HFFc6 (cell line): ENCODE measurements at regions not wholly inside any gene's neighbourhood (a gene's known extent, or its start where the extent isn't known, plus 50 kb on each side); places are given as distances from the start of the nearest gene placed in this dataset.

Experiments used
- DNase-seq: peaks from one replicate; pipeline ENCODE4 v3.0.0-alpha.2; 2018
- H3K27ac Mint-ChIP-seq: 2 replicates; pipeline ENCODE4 v1.8.0; 2020; ENCODE audit warnings: mild to moderate bottlenecking, mixed read lengths
- H3K27me3 Mint-ChIP-seq: 2 replicates; pipeline ENCODE4 v1.8.0; 2021; ENCODE audit warnings: mild to moderate bottlenecking, moderate library complexity, mixed read lengths; ENCODE audit not compliant: insufficient read depth
- H3K36me3 Mint-ChIP-seq: 2 replicates; pipeline ENCODE4 v1.8.0; 2021; ENCODE audit warnings: low read depth, mixed read lengths
- H3K4me1 Mint-ChIP-seq: 2 replicates; pipeline ENCODE4 v1.8.0; 2020; ENCODE audit warnings: low read depth, mixed read lengths
- H3K4me3 Mint-ChIP-seq: 2 replicates; pipeline ENCODE4 v1.8.0; 2020; ENCODE audit warnings: mild to moderate bottlenecking, moderate library complexity, mixed read lengths
- H3K9me3 Mint-ChIP-seq: 2 replicates; pipeline ENCODE4 v1.8.0; 2020; ENCODE audit warnings: mild to moderate bottlenecking, mixed read lengths
- TF ChIP-seq, protein P1 (sequence below): fragments of 200-600 bp; sonication (generic); IDR thresholded peaks from 2 replicates; pipeline ENCODE4 v1.5.0; 2021; ENCODE audit warnings: antibody characterized with exemption, mild to moderate bottlenecking

DNA sequence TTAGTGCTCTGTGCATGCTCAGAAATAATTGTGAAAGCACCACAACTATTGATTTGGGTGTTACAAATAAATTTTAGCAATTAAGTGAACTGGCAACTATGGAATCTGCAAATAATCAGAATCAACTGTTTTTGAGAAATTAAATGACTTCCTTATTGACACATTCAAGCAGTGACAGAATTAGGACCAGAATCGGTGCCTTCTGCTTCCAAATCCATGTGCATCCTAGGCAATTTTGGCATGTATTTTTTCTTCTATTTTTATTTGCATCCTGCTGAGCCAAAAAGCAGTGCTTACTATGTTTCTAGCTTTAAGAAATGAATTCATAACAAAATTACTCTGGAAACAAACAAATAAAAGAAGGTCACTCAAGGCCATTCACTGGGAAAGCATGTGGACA is 408.2 kb downstream of the GXYLT1 start:
- Mint-ChIP-seq H3K9me3 (peaks cover 32% of the 10 kb centered on the region), H3K36me3 (no peaks in the 10 kb centered on the region), H3K27ac (no peak overlapping the region), H3K27me3 (peaks cover 2% of the 10 kb centered on the region), H3K4me3 (no peak overlapping the region), H3K4me1 (no peaks in the 10 kb centered on the region)
- TF ChIP-seq, protein P1, sequence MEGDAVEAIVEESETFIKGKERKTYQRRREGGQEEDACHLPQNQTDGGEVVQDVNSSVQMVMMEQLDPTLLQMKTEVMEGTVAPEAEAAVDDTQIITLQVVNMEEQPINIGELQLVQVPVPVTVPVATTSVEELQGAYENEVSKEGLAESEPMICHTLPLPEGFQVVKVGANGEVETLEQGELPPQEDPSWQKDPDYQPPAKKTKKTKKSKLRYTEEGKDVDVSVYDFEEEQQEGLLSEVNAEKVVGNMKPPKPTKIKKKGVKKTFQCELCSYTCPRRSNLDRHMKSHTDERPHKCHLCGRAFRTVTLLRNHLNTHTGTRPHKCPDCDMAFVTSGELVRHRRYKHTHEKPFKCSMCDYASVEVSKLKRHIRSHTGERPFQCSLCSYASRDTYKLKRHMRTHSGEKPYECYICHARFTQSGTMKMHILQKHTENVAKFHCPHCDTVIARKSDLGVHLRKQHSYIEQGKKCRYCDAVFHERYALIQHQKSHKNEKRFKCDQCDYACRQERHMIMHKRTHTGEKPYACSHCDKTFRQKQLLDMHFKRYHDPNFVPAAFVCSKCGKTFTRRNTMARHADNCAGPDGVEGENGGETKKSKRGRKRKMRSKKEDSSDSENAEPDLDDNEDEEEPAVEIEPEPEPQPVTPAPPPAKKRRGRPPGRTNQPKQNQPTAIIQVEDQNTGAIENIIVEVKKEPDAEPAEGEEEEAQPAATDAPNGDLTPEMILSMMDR, result no peak
- DNase-seq, result no peak

DNA sequence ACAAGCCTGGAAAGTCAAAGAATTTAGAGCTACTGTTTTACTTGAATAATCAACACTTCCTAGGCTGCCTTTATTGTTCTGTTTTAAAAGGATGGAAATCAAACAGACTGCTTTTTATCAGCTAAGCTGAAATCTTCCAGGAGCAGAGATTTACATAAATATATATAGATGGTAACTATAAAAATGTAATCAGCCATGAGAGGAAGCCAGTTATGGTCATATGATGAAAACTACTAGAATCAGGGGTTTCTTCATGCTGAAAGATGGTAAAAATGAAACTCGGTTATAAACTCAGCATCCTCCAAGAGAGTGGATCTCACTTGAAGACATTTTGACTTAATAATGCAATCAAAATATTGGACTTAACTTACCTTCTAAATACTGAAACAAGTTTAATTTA is 413.0 kb downstream of the GXYLT1 start:
- no peaks in the 10 kb centered on the region for H3K4me1 Mint-ChIP-seq
- peaks cover 2% of the 10 kb centered on the region for H3K27me3 Mint-ChIP-seq
- H3K9me3 Mint-ChIP-seq, result peaks cover 40% of the 10 kb centered on the region
- TF ChIP-seq, protein P1, result no peak
- no peak for DNase-seq
- H3K4me3 Mint-ChIP-seq, result no peak overlapping the region
- H3K36me3 Mint-ChIP-seq, result no peaks in the 10 kb centered on the region
- H3K27ac Mint-ChIP-seq, result no peak overlapping the region

DNA sequence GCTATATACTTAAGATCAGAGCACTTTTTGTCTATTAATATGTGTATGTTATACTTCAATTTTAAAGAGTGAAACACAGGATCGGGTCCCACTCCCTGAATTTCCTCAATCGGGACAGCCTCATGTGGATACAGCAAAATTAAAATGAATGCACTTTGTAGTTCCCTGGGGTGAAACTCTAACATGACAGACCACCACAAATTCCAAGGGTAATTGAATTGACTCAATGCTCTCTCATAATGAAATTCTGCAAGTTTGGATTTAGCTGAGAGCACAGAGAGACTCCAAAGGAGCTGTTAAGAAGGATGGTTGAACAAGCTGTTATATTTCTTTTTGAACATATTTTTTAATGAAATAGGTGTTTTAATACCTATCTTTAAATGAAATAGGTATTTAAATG is 413.6 kb downstream of the GXYLT1 start:
- peaks cover 42% of the 10 kb centered on the region for H3K9me3 Mint-ChIP-seq

GRCh38 chr12:41724216-41724615 is 420.5 kb downstream of the GXYLT1 start:
- Mint-ChIP-seq H3K27me3 (no peaks in the 10 kb centered on the region), H3K4me3 (no peak overlapping the region), H3K9me3 (peaks cover 37% of the 10 kb centered on the region), H3K4me1 (no peaks in the 10 kb centered on the region), H3K27ac (no peak overlapping the region), H3K36me3 (no peaks in the 10 kb centered on the region)
- TF ChIP-seq, protein P1, result no peak
- DNase-seq, result no peak

More for the DNA sequence above, 413.6 kb downstream of the GXYLT1 start:
- TF ChIP-seq, protein P1, result no peak
- Mint-ChIP-seq H3K27ac (no peak overlapping the region), H3K4me1 (no peaks in the 10 kb centered on the region), H3K4me3 (no peak overlapping the region), H3K36me3 (no peaks in the 10 kb centered on the region), H3K27me3 (peaks cover 2% of the 10 kb centered on the region)
- DNase-seq, result no peak

GRCh38 chr12:41719214-41719613 is 425.5 kb downstream of the GXYLT1 start:
- Mint-ChIP-seq H3K4me3 (no peak overlapping the region), H3K4me1 (no peaks in the 10 kb centered on the region), H3K27ac (no peak overlapping the region), H3K27me3 (no peaks in the 10 kb centered on the region), H3K9me3 (peaks cover 16% of the 10 kb centered on the region), H3K36me3 (no peaks in the 10 kb centered on the region)
- TF ChIP-seq, protein P1, result no peak
- no peak for DNase-seq

GRCh38 chr12:41715256-41715655 is 429.4 kb downstream of the GXYLT1 start:
- DNase-seq, result no peak
- Mint-ChIP-seq H3K4me1 (no peaks in the 10 kb centered on the region), H3K27ac (no peak overlapping the region), H3K36me3 (no peaks in the 10 kb centered on the region), H3K9me3 (peaks cover 9% of the 10 kb centered on the region; the same call in 1 of the 2 replicates), H3K4me3 (no peak overlapping the region), H3K27me3 (no peaks in the 10 kb centered on the region)
- TF ChIP-seq, protein P1, result no peak
